ENCODE measurements at regions not wholly inside any gene's neighbourhood (a gene's known extent, or its start where the extent isn't known, plus 50 kb on each side); places are given as distances from the start of the nearest gene placed in this dataset.

DNA sequence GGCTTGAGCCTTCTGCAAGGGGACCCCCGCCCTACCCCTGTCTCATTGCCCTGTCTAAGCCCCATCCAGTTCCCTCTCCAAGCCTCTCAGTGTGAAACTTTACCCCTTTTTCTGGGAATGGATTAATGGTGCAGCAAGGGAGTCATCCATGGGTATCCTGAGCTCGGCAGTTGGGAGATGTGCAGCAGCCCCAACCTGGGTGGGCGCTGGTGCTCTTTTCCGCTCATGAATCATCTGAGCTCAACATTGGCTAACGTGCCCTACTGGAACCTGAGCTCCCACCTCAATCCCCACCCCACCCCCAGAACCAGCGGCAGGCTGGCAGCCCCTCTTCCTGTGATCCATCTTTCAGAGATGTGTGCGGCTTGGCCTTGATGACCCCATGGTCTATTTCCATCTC lies 130.3 kb upstream of the MSX1 start:
- TF ChIP-seq CREB1 (IDR thresholded peaks at IDR 0.05; ENCODE audit: low read depth): no peak
- TF ChIP-seq, protein P1, sequence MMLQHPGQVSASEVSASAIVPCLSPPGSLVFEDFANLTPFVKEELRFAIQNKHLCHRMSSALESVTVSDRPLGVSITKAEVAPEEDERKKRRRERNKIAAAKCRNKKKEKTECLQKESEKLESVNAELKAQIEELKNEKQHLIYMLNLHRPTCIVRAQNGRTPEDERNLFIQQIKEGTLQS (IDR thresholded peaks at IDR 0.05; ENCODE audit: borderline replicate concordance, extremely low read depth, low read depth, low read length): no peak
- TF ChIP-seq, protein P2, sequence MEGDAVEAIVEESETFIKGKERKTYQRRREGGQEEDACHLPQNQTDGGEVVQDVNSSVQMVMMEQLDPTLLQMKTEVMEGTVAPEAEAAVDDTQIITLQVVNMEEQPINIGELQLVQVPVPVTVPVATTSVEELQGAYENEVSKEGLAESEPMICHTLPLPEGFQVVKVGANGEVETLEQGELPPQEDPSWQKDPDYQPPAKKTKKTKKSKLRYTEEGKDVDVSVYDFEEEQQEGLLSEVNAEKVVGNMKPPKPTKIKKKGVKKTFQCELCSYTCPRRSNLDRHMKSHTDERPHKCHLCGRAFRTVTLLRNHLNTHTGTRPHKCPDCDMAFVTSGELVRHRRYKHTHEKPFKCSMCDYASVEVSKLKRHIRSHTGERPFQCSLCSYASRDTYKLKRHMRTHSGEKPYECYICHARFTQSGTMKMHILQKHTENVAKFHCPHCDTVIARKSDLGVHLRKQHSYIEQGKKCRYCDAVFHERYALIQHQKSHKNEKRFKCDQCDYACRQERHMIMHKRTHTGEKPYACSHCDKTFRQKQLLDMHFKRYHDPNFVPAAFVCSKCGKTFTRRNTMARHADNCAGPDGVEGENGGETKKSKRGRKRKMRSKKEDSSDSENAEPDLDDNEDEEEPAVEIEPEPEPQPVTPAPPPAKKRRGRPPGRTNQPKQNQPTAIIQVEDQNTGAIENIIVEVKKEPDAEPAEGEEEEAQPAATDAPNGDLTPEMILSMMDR (IDR thresholded peaks at IDR 0.05 in 2 of 3, conservative IDR thresholded peaks at IDR 0.05 in 1 of 3; ENCODE audit: control insufficient read depth in 2 of 3, extremely low read depth in 1 of 3, insufficient read depth in 1 of 3, low read depth in 3 of 3, low read length in 3 of 3): no peak
- no peak for TF ChIP-seq EZH2 (IDR thresholded peaks at IDR 0.05; ENCODE audit: borderline replicate concordance, control insufficient read depth, low read depth, low read length)
- no peak for TF ChIP-seq STAT1 (conservative IDR thresholded peaks at IDR 0.05)
- TF ChIP-seq, protein P3, sequence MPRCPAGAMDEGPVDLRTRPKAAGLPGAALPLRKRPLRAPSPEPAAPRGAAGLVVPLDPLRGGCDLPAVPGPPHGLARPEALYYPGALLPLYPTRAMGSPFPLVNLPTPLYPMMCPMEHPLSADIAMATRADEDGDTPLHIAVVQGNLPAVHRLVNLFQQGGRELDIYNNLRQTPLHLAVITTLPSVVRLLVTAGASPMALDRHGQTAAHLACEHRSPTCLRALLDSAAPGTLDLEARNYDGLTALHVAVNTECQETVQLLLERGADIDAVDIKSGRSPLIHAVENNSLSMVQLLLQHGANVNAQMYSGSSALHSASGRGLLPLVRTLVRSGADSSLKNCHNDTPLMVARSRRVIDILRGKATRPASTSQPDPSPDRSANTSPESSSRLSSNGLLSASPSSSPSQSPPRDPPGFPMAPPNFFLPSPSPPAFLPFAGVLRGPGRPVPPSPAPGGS (IDR thresholded peaks at IDR 0.05; ENCODE audit: borderline replicate concordance, insufficient read depth, low read depth, low read length, poor library complexity, severe bottlenecking): no peak
- no peak for TF ChIP-seq TCF7 (IDR thresholded peaks at IDR 0.05; ENCODE audit: borderline replicate concordance)
- TF ChIP-seq ZNF274 (IDR thresholded peaks at IDR 0.05; ENCODE audit: insufficient read depth, insufficient read length): no peak
- TF ChIP-seq LARP7 (IDR thresholded peaks at IDR 0.05): no peak
- TF ChIP-seq, protein P4, sequence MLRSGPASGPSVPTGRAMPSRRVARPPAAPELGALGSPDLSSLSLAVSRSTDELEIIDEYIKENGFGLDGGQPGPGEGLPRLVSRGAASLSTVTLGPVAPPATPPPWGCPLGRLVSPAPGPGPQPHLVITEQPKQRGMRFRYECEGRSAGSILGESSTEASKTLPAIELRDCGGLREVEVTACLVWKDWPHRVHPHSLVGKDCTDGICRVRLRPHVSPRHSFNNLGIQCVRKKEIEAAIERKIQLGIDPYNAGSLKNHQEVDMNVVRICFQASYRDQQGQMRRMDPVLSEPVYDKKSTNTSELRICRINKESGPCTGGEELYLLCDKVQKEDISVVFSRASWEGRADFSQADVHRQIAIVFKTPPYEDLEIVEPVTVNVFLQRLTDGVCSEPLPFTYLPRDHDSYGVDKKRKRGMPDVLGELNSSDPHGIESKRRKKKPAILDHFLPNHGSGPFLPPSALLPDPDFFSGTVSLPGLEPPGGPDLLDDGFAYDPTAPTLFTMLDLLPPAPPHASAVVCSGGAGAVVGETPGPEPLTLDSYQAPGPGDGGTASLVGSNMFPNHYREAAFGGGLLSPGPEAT (IDR thresholded peaks at IDR 0.05; ENCODE audit: low read depth): no peak
- no peak for TF ChIP-seq CHD2 (IDR thresholded peaks at IDR 0.05; ENCODE audit: borderline replicate concordance, low read depth, low read length)

Measured in GM12878 (cell line).